Astrocyte of the cerebellum (primary cell): ENCODE measurements at regions not wholly inside any gene's neighbourhood (a gene's known extent, or its start where the extent isn't known, plus 50 kb on each side); places are given as distances from the start of the nearest gene placed in this dataset.

Experiments
- DNase-seq: peaks from one replicate; pipeline ENCODE4 v3.0.0-alpha.2; 2011; ENCODE audit warnings: low read depth
- H3K4me3 ChIP-seq: 2 replicates; pipeline ENCODE4 v1.5.1; 2011; ENCODE audit warnings: mild to moderate bottlenecking, low read depth, low read length, moderate library complexity
- in situ Hi-C: cut with HindIII; loops from 2 replicates; pipeline ENCODE4 v1.10.0; 2017; ENCODE audit warnings: low sequenced_read_pairs
- TF ChIP-seq, protein P1 (sequence below): IDR thresholded peaks from 2 replicates; pipeline ENCODE4 v1.5.1; 2012; ENCODE audit warnings: low read length, low read depth, moderate library complexity, mild to moderate bottlenecking; ENCODE audit errors: missing control alignments

DNA sequence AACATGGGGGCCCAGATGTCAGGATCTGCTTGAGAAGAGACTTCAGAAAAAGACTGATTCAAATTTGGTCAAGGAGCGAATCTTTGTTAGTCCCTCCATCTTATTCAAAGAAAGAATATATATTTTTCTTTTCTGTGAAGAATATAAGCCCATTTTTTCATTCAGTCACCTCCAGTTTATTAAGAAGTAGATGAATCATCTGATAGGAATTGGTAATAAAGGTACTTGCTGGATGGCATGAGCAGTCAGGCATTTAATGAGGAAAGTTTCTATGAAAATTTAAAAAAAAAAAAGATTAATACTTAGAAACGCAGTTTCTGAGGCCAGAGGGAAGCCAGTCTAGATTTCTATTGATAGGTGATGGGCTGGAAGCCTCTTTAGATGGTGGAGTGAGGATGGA lies 373.1 kb upstream of the SMC2 start:
- no peak for DNase-seq
- TF ChIP-seq, protein P1, sequence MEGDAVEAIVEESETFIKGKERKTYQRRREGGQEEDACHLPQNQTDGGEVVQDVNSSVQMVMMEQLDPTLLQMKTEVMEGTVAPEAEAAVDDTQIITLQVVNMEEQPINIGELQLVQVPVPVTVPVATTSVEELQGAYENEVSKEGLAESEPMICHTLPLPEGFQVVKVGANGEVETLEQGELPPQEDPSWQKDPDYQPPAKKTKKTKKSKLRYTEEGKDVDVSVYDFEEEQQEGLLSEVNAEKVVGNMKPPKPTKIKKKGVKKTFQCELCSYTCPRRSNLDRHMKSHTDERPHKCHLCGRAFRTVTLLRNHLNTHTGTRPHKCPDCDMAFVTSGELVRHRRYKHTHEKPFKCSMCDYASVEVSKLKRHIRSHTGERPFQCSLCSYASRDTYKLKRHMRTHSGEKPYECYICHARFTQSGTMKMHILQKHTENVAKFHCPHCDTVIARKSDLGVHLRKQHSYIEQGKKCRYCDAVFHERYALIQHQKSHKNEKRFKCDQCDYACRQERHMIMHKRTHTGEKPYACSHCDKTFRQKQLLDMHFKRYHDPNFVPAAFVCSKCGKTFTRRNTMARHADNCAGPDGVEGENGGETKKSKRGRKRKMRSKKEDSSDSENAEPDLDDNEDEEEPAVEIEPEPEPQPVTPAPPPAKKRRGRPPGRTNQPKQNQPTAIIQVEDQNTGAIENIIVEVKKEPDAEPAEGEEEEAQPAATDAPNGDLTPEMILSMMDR, result no peak
- in situ Hi-C loops, result no loop called here
- H3K4me3 ChIP-seq, result no peak overlapping the region

DNA sequence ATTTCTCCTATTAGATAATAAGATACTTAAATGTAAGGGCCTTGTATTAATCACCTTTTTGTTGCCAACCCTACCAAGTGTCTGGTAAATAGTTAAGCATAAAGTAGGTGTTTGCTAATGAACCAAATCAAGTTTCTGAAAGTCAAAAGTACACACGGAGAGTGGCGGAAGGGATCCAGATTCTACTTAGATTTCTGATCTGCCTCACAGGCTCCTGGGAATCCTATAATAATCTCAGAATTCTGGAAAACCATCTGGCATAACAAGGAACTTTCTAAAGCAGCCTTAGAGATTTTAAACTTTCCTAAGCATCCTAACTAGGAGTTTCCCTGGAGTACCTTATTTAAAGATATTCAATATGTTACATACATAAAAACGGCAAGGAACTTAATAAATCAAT lies 363.2 kb upstream of the SMC2 start:
- DNase-seq, result no peak
- TF ChIP-seq, protein P1, result no peak
- in situ Hi-C loops, result no loop called here

DNA sequence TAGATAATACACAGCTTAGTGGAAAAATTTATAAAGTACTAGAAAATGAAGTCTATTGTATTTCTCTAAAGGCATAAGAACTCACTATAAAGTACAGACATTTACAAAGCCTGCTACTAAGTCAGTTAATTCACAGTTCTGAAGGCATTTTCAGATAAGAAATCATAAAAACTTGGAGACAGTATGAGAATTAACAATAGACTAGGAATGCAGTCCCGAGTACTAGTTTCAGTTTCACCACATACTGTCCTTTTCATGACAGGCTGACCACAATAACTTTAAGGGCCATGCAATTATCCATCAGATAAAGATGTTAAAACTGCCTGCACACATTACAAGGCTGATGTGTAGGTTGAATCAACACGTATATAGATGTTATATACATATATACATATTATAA lies 362.6 kb upstream of the SMC2 start:
- DNase-seq, result no peak
- in situ Hi-C loops, result no loop called here
- H3K4me3 ChIP-seq, result no peak overlapping the region
- TF ChIP-seq, protein P1, result no peak

More for the DNA sequence above, 363.2 kb upstream of the SMC2 start:
- H3K4me3 ChIP-seq, result no peak overlapping the region

DNA sequence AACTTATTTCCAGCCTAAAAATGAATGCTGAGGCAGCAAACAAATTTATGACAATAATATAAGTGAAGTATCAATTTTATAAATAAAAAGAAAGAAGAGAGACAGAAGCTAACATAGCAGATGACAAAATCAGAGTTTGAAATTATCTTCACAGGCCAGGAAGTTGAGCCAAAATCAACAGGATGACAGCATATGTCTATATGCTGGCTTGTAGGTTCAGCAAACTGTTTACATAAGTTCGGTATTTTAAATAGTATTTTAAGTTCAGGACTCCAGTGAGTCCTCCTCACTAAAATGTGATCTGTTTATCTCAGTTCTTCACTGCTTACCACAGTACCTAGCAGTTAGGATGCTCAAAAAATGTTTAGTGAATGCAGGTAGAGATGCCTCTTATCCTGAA lies 359.6 kb upstream of the SMC2 start:
- no peak for DNase-seq
- TF ChIP-seq, protein P1, result no peak
- no peak overlapping the region for H3K4me3 ChIP-seq
- in situ Hi-C loops, result no loop called here

DNA sequence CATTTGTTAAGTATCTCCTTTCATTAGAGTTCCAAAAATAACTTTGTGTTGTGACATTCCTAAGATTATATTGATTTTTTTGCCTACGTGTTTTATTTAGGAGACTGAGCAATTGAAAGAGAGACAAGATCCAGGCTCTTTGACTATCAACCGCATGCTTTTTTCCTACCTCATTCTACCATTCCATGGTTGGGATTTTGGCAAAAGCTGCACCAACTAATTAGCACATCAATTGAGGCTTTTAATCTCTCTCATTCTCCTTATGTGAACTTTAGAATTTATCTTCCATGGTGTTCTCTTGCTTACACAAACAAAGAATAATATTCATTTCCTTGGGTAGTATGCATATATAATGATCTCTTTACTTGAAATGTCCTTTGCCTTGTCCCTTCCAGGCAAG lies 338.7 kb upstream of the SMC2 start:
- no peak overlapping the region for H3K4me3 ChIP-seq
- in situ Hi-C loops, result no loop called here
- TF ChIP-seq, protein P1, result no peak
- DNase-seq, result no peak

DNA sequence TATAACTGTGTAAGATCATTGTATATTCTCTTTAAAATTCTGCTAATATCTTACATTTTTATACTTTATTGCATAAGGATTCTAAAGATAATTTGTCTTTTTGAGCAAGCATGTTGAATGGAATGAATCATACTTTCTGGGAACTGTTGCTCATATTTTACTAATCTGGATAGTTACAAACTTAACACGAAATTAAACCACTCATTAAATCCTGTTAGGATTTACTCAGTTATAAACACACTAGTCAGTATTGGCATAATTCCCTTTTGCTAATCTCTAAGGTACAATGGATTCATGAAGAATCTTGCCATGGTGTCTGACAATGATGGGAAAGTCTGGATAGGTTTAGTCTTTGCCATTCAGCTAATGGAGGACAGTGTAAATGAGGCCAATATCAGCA lies 338.1 kb upstream of the SMC2 start:
- in situ Hi-C loops, result no loop called here
- DNase-seq, result no peak

DNA sequence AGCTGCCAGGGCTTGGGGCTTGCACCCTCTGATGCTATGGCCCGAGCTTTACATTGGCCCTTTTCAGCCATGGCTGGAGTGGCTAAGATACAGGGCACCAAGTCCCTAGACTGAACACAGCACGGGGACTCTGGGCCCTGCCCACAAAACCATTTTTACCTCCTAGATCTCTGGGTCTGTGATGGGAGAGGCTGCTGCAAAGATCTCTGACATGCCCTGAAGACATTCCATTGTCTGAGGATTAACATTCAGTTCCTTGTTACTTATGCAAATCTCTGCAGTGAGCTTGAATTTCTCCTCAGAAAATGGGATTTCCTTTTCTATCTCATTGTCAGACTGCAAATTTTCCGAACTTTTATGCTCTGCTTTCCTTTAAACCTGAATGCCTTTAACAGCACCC lies 337.0 kb upstream of the SMC2 start:
- TF ChIP-seq, protein P1, result no peak
- no peak overlapping the region for H3K4me3 ChIP-seq
- no peak for DNase-seq
- in situ Hi-C loops, result no loop called here

More for the DNA sequence above, 338.1 kb upstream of the SMC2 start:
- no peak overlapping the region for H3K4me3 ChIP-seq
- TF ChIP-seq, protein P1, result no peak
